Astrocyte (in vitro differentiated cells and primary cell): ENCODE measurements at regions not wholly inside any gene's neighbourhood (a gene's known extent, or its start where the extent isn't known, plus 50 kb on each side); places are given as distances from the start of the nearest gene placed in this dataset.

ENCODE experiments used
- CTCF ChIP-seq: IDR thresholded peaks from 2 replicates; pipeline ENCODE4 v1.5.1; 2011; ENCODE audit warnings: low read depth, mild to moderate bottlenecking, inconsistent platforms, low read length, moderate library complexity; ENCODE audit not compliant: insufficient read depth
- EZH2 ChIP-seq: IDR thresholded peaks from 2 replicates; pipeline ENCODE4 v1.6.1; 2012; ENCODE audit warnings: mild to moderate bottlenecking, low read length, inconsistent platforms; ENCODE audit not compliant: insufficient read depth

- TF ChIP-seq CTCF = no peak
- TF ChIP-seq EZH2 = no peak
Observed at GRCh38 chr13:104491916-104492315, 1425.7 kb upstream of the SLC10A2 start.
